Natural killer cell (primary cell): ENCODE measurements at regions not wholly inside any gene's neighbourhood (a gene's known extent, or its start where the extent isn't known, plus 50 kb on each side); places are given as distances from the start of the nearest gene placed in this dataset.

ENCODE experiments used
- ATAC-seq, 3 donors: fragments of 150-1000 bp in 2 of 3; fragments of 200-7000 bp in 1 of 3; cut with Tn5 transposase; 1 replicate in 1 of 3; 2 replicates in 2 of 3; pipeline ENCODE4 v1.10.0; 2021; ENCODE audit warnings: mild to moderate bottlenecking in 2 of 3, moderate library complexity in 2 of 3
- DNase-seq, 2 donors: peaks; one replicate each; pipeline versions ENCODE4 v3.0.0 to v3.0.0-alpha.2; 2013 to 2021; ENCODE audit warnings: mixed read lengths in 1 of 2
- H3K27ac ChIP-seq: one replicate; pipeline ENCODE4 v1.5.1; 2013; ENCODE audit warnings: mild to moderate bottlenecking, low read length
- H3K27me3 ChIP-seq: one replicate; pipeline ENCODE4 v1.6.1; 2013; ENCODE audit warnings: low read length; ENCODE audit not compliant: control insufficient read depth, insufficient read depth
- H3K36me3 ChIP-seq: one replicate; pipeline ENCODE4 v1.6.1; 2013; ENCODE audit warnings: low read length; ENCODE audit not compliant: control insufficient read depth, insufficient read depth
- H3K4me1 ChIP-seq: one replicate; pipeline ENCODE4 v1.6.1; 2013; ENCODE audit warnings: low read length; ENCODE audit not compliant: control insufficient read depth, insufficient read depth
- H3K4me3 ChIP-seq: one replicate; pipeline ENCODE4 v1.5.1; 2013; ENCODE audit warnings: low read length
- H3K9me3 ChIP-seq: one replicate; pipeline ENCODE4 v1.6.1; 2013; ENCODE audit warnings: low read length; ENCODE audit not compliant: control insufficient read depth, insufficient read depth
- H3K27ac Mint-ChIP-seq, 2 donors: one replicate each; pipeline ENCODE4 v1.8.0; 2022; ENCODE audit warnings: mild to moderate bottlenecking in 2 of 2, mixed read lengths in 2 of 2, moderate library complexity in 1 of 2
- H3K27me3 Mint-ChIP-seq, 2 donors: one replicate each; pipeline ENCODE4 v1.8.0; 2022; ENCODE audit warnings: low read depth in 2 of 2, mixed read lengths in 2 of 2
- H3K36me3 Mint-ChIP-seq: one replicate; pipeline ENCODE4 v1.8.0; 2022; ENCODE audit warnings: mixed read lengths
- H3K4me1 Mint-ChIP-seq, 2 donors: one replicate each; pipeline ENCODE4 v1.8.0; 2022; ENCODE audit warnings: mixed read lengths in 2 of 2
- H3K4me3 Mint-ChIP-seq: one replicate; pipeline ENCODE4 v1.8.0; 2022; ENCODE audit warnings: mild to moderate bottlenecking, moderate library complexity, mixed read lengths
- H3K9me3 Mint-ChIP-seq, 2 donors: one replicate each; pipeline ENCODE4 v1.8.0; 2022; ENCODE audit warnings: mixed read lengths in 2 of 2
- CTCF ChIP-seq: fragments of 200-600 bp; IDR thresholded peaks from one replicate; pipeline ENCODE4 v1.8.0; 2022; ENCODE audit warnings: antibody characterized with exemption
- WGBS: methylation state at CpG from one replicate; pipeline ENCODE4 v1.1.7; 2013; ENCODE audit warnings: missing lambda C conversion rate; ENCODE audit not compliant: insufficient coverage; 5-methylcytosine and 5-hydroxymethylcytosine counted together
- intact Hi-C: fragments of 100-400 bp; cut with micrococcal nuclease; formaldehyde crosslinking; loops from one replicate; pipeline ENCODE4 v1.14.2; 2022

GRCh38 chr10:80890146-80890545 lies 352.4 kb downstream of the SH2D4B start:
- intact Hi-C loops: no loop called here
- Mint-ChIP-seq H3K4me1 (no peaks in the 10 kb centered on the region), H3K9me3 (peaks cover 0 to 2% of the 10 kb centered on the region in 2 donors), H3K27me3 (no peaks in the 10 kb centered on the region), H3K4me3 (no peak overlapping the region), H3K36me3 (no peaks in the 10 kb centered on the region), H3K27ac (no peak overlapping the region)
- no peak for DNase-seq
- ATAC-seq: no peak
- no peaks in the 10 kb centered on the region for H3K9me3 ChIP-seq
- WGBS: 100% methylated on average over 1 of the region's 1 CpG
- no peaks in the 10 kb centered on the region for H3K36me3 ChIP-seq
- no peaks in the 10 kb centered on the region for H3K27me3 ChIP-seq
- TF ChIP-seq CTCF: no peak
- no peaks in the 10 kb centered on the region for H3K4me1 ChIP-seq
- no peak overlapping the region for H3K27ac ChIP-seq
- no peak overlapping the region for H3K4me3 ChIP-seq

- H3K27me3 Mint-ChIP-seq: no peaks in the 10 kb centered on the region
- H3K4me3 Mint-ChIP-seq: no peak overlapping the region
- Histone ChIP-seq H3K4me3 (no peak overlapping the region), H3K27me3 (no peaks in the 10 kb centered on the region), H3K36me3 (no peaks in the 10 kb centered on the region), H3K4me1 (no peaks in the 10 kb centered on the region), H3K9me3 (no peaks in the 10 kb centered on the region), H3K27ac (no peak overlapping the region)
- ATAC-seq (no peak), DNase-seq (no peak)
- H3K9me3 Mint-ChIP-seq: no peaks in the 10 kb centered on the region
- WGBS: 86% methylated on average over 3 of the region's 5 CpGs
- H3K4me1 Mint-ChIP-seq: no peaks in the 10 kb centered on the region
- H3K27ac Mint-ChIP-seq: no peak overlapping the region
- no peak for TF ChIP-seq CTCF
- H3K36me3 Mint-ChIP-seq: no peaks in the 10 kb centered on the region
- intact Hi-C loops: no loop called here
These were observed 355.6 kb downstream of the SH2D4B start for GRCh38 chr10:80893256-80893655.

GRCh38 chr10:80894311-80894791 lies 356.6 kb downstream of the SH2D4B start:
- Mint-ChIP-seq H3K4me1 (no peaks in the 10 kb centered on the region), H3K27ac (no peak overlapping the region), H3K9me3 (no peaks in the 10 kb centered on the region), H3K36me3 (no peaks in the 10 kb centered on the region), H3K27me3 (no peaks in the 10 kb centered on the region), H3K4me3 (no peak overlapping the region)
- Histone ChIP-seq H3K9me3 (no peaks in the 10 kb centered on the region), H3K27me3 (no peaks in the 10 kb centered on the region), H3K4me3 (no peak overlapping the region), H3K4me1 (no peaks in the 10 kb centered on the region), H3K36me3 (no peaks in the 10 kb centered on the region), H3K27ac (no peak overlapping the region)
- no peak for TF ChIP-seq CTCF
- intact Hi-C loops: no loop called here
- no peak for ATAC-seq
- no peak for DNase-seq
- 63% methylated on average over 2 of the region's 3 CpGs for WGBS

GRCh38 chr10:80894797-80895467 lies 357.2 kb downstream of the SH2D4B start:
- Histone ChIP-seq H3K27ac (no peak overlapping the region), H3K27me3 (no peaks in the 10 kb centered on the region), H3K9me3 (no peaks in the 10 kb centered on the region), H3K36me3 (no peaks in the 10 kb centered on the region), H3K4me3 (no peak overlapping the region), H3K4me1 (no peaks in the 10 kb centered on the region)
- WGBS: 81% methylated on average over 11 of the region's 11 CpGs
- Mint-ChIP-seq H3K27ac (no peak overlapping the region), H3K36me3 (no peaks in the 10 kb centered on the region), H3K27me3 (no peaks in the 10 kb centered on the region), H3K4me1 (no peaks in the 10 kb centered on the region), H3K9me3 (no peaks in the 10 kb centered on the region), H3K4me3 (no peak overlapping the region)
- ATAC-seq (no peak), DNase-seq (no peak)
- no peak for TF ChIP-seq CTCF
- intact Hi-C loops: no loop called here
